H9 (cell line): ENCODE measurements at regions not wholly inside any gene's neighbourhood (a gene's known extent, or its start where the extent isn't known, plus 50 kb on each side); places are given as distances from the start of the nearest gene placed in this dataset.

Experiments
- DNase-seq: peaks from one replicate; pipeline ENCODE4 v3.0.0-alpha.2; 2017
- H2AFZ ChIP-seq: one replicate; pipeline ENCODE4 v1.6.1; 2013; ENCODE audit warnings: mild to moderate bottlenecking, low read length, control low read depth, moderate library complexity
- H2AK5ac ChIP-seq: 2 replicates; pipeline ENCODE4 v1.6.1; 2013; ENCODE audit warnings: low read length, control low read depth, mixed read lengths; ENCODE audit not compliant: insufficient read length
- H2BK120ac ChIP-seq: one replicate; pipeline ENCODE4 v1.6.1; 2013; ENCODE audit warnings: low read depth, mild to moderate bottlenecking, low read length, control low read depth, inconsistent platforms; ENCODE audit not compliant: poor library complexity, severe bottlenecking
- H2BK12ac ChIP-seq: 2 replicates; pipeline ENCODE4 v1.6.1; 2013; ENCODE audit warnings: low read length, control low read depth, mixed read lengths, low read depth; ENCODE audit not compliant: insufficient read length
- H2BK15ac ChIP-seq: 2 replicates; pipeline ENCODE4 v1.6.1; 2013; ENCODE audit warnings: low read depth, low read length, control low read depth
- H2BK20ac ChIP-seq: one replicate; pipeline ENCODE4 v1.6.1; 2013; ENCODE audit warnings: low read depth, mild to moderate bottlenecking, low read length, control low read depth, inconsistent platforms; ENCODE audit not compliant: poor library complexity, severe bottlenecking
- H2BK5ac ChIP-seq: 2 replicates; pipeline ENCODE4 v1.6.1; 2013; ENCODE audit warnings: low read length, control low read depth, mixed read lengths; ENCODE audit not compliant: insufficient read length
- H3K14ac ChIP-seq: 2 replicates; pipeline ENCODE4 v1.6.1; 2013; ENCODE audit warnings: low read length, control low read depth; ENCODE audit not compliant: insufficient read depth
- H3K18ac ChIP-seq: 2 replicates; pipeline ENCODE4 v1.6.1; 2013; ENCODE audit warnings: low read depth, mild to moderate bottlenecking, mixed read lengths, low read length, control low read depth; ENCODE audit not compliant: insufficient read length
- H3K23ac ChIP-seq: 2 replicates; pipeline ENCODE4 v1.6.1; 2013; ENCODE audit warnings: low read length, control low read depth, mixed read lengths, low read depth; ENCODE audit not compliant: insufficient read length
- H3K23me2 ChIP-seq: 2 replicates; pipeline ENCODE4 v1.6.1; 2013; ENCODE audit warnings: low read depth, mild to moderate bottlenecking, mixed read lengths, low read length, control low read depth; ENCODE audit not compliant: insufficient read length, poor library complexity, severe bottlenecking
- H3K27ac ChIP-seq: 2 replicates; pipeline ENCODE4 v1.5.1; 2013; ENCODE audit warnings: low read length, control low read depth, mixed read lengths, low read depth; ENCODE audit not compliant: insufficient read length
- H3K27me3 ChIP-seq: 2 replicates; pipeline ENCODE4 v1.6.1; 2013; ENCODE audit warnings: low read length, control low read depth, inconsistent platforms; ENCODE audit not compliant: insufficient read depth
- H3K4ac ChIP-seq: 2 replicates; pipeline ENCODE4 v1.6.1; 2013; ENCODE audit warnings: low read depth, mild to moderate bottlenecking, control low read depth, inconsistent platforms, low read length, moderate library complexity
- H3K4me1 ChIP-seq: 2 replicates; pipeline ENCODE4 v1.6.1; 2013; ENCODE audit warnings: low read length, control low read depth, inconsistent platforms; ENCODE audit not compliant: insufficient read depth
- H3K4me2 ChIP-seq: 2 replicates; pipeline ENCODE4 v1.6.1; 2013; ENCODE audit warnings: low read length, control low read depth, mixed read lengths; ENCODE audit not compliant: insufficient read length, insufficient read depth
- H3K56ac ChIP-seq: 2 replicates; pipeline ENCODE4 v1.6.1; 2013; ENCODE audit warnings: low read depth, mild to moderate bottlenecking, mixed read lengths, low read length, control low read depth; ENCODE audit not compliant: insufficient read length
- H3K79me1 ChIP-seq: 2 replicates; pipeline ENCODE4 v1.6.1; 2013; ENCODE audit warnings: low read depth, mild to moderate bottlenecking, moderate library complexity, low read length, control low read depth, inconsistent platforms; ENCODE audit not compliant: insufficient read depth, poor library complexity, severe bottlenecking
- H3K79me2 ChIP-seq: 2 replicates; pipeline ENCODE4 v1.6.1; 2013; ENCODE audit warnings: low read length, control low read depth, inconsistent platforms; ENCODE audit not compliant: insufficient read depth
- H3K9ac ChIP-seq: 2 replicates; pipeline ENCODE4 v1.6.1; 2013; ENCODE audit warnings: low read length, control low read depth, mixed read lengths; ENCODE audit not compliant: insufficient read length; ENCODE audit errors: extremely low read depth
- H3K9me3 ChIP-seq: one replicate; pipeline ENCODE4 v1.6.1; 2013; ENCODE audit warnings: low read depth, low read length, inconsistent platforms; ENCODE audit not compliant: control insufficient read depth
- H3T11ph ChIP-seq: one replicate; pipeline ENCODE4 v1.6.1; 2013; ENCODE audit warnings: mild to moderate bottlenecking, low read length, control low read depth, inconsistent platforms
- H4K20me1 ChIP-seq: one replicate; pipeline ENCODE4 v1.6.1; 2013; ENCODE audit not compliant: control insufficient read depth, insufficient read length, insufficient read depth
- H4K5ac ChIP-seq: 2 replicates; pipeline ENCODE4 v1.6.1; 2013; ENCODE audit warnings: low read depth, mild to moderate bottlenecking, mixed read lengths, low read length, control low read depth; ENCODE audit not compliant: insufficient read length
- H4K8ac ChIP-seq: replicated peaks from 2 replicates; pipeline ENCODE4 v1.6.1; 2013; ENCODE audit warnings: low read length, control low read depth, mixed read lengths, low read depth; ENCODE audit not compliant: insufficient read length
- H4K91ac ChIP-seq: 2 replicates; pipeline ENCODE4 v1.6.1; 2013; ENCODE audit warnings: low read depth, mild to moderate bottlenecking, moderate library complexity, mixed read lengths, low read length, control low read depth; ENCODE audit not compliant: insufficient read length
- H3K27ac Mint-ChIP-seq, 3 experiments: 2 replicates in 2 of 3; 3 replicates in 1 of 3; pipeline ENCODE4 v1.8.0; 2020 to 2021; ENCODE audit warnings: mixed read lengths in 3 of 3, mild to moderate bottlenecking in 1 of 3, moderate library complexity in 1 of 3
- H3K27me3 Mint-ChIP-seq: 2 replicates; pipeline ENCODE4 v1.8.0; 2021; ENCODE audit warnings: low read depth, mild to moderate bottlenecking, moderate library complexity, mixed read lengths
- H3K36me3 Mint-ChIP-seq, 3 experiments: 2 replicates in 2 of 3; 3 replicates in 1 of 3; pipeline ENCODE4 v1.8.0; 2020 to 2021; ENCODE audit warnings: low read depth in 3 of 3, mixed read lengths in 3 of 3; ENCODE audit not compliant: insufficient read depth in 1 of 3
- H3K4me1 Mint-ChIP-seq, 2 experiments: 2 replicates each; pipeline ENCODE4 v1.8.0; 2020; ENCODE audit warnings: mixed read lengths in 2 of 2
- H3K4me3 Mint-ChIP-seq, 2 experiments: 2 replicates in 1 of 2; 3 replicates in 1 of 2; pipeline ENCODE4 v1.8.0; 2020 to 2021; ENCODE audit warnings: mild to moderate bottlenecking in 2 of 2, mixed read lengths in 2 of 2, moderate library complexity in 1 of 2
- H3K9me3 Mint-ChIP-seq, 2 experiments: 2 replicates in 1 of 2; 3 replicates in 1 of 2; pipeline ENCODE4 v1.8.0; 2020; ENCODE audit warnings: mild to moderate bottlenecking in 2 of 2, mixed read lengths in 2 of 2, moderate library complexity in 1 of 2
- CTCF ChIP-seq: fragments of 200-600 bp; sonication (generic); conservative IDR thresholded peaks from 3 replicates; pipeline ENCODE4 v1.8.0; 2021; ENCODE audit warnings: antibody characterized with exemption, mild to moderate bottlenecking
- WGBS: extraction: QIAGEN DNeasy Blood & Tissue Kit; methylation state at CpG from one replicate; pipeline ENCODE4 v1.1.7; 2013; ENCODE audit warnings: missing lambda C conversion rate, low lambda C conversion rate, mixed read lengths; ENCODE audit not compliant: insufficient read length; ENCODE audit errors: extremely low coverage; 5-methylcytosine and 5-hydroxymethylcytosine counted together

- no peaks in the 10 kb centered on the region for H4K20me1 ChIP-seq
- H4K5ac ChIP-seq = no peak overlapping the region
- no peak overlapping the region for H4K91ac ChIP-seq
- no peak overlapping the region for H3K4ac ChIP-seq
- no peak overlapping the region for H2BK12ac ChIP-seq
- H3K23ac ChIP-seq = no peak overlapping the region
- H3K23me2 ChIP-seq = no peaks in the 10 kb centered on the region
- H3K14ac ChIP-seq = no peak overlapping the region
- H3K79me1 ChIP-seq = no peaks in the 10 kb centered on the region
- Mint-ChIP-seq H3K27ac (no peak overlapping the region), H3K4me1 (no peaks in the 10 kb centered on the region), H3K4me3 (no peak overlapping the region), H3K9me3 (no peaks in the 10 kb centered on the region), H3K27me3 (no peaks in the 10 kb centered on the region), H3K36me3 (no peaks in the 10 kb centered on the region)
- H3K27ac ChIP-seq = no peak overlapping the region
- H3K27me3 ChIP-seq = no peaks in the 10 kb centered on the region
- no peak overlapping the region for H3T11ph ChIP-seq
- H2BK5ac ChIP-seq = no peak overlapping the region
- no peak overlapping the region for H3K18ac ChIP-seq
- H3K4me2 ChIP-seq = no peak overlapping the region
- no peaks in the 10 kb centered on the region for H3K79me2 ChIP-seq
- H3K56ac ChIP-seq = no peak overlapping the region
- H4K8ac ChIP-seq = no peak overlapping the region
- H3K9ac ChIP-seq = no peak overlapping the region
- H2BK20ac ChIP-seq = no peak overlapping the region
- H3K4me1 ChIP-seq = no peaks in the 10 kb centered on the region
- no peak for DNase-seq
- no peak overlapping the region for H2AK5ac ChIP-seq
- TF ChIP-seq CTCF = no peak
- no peak overlapping the region for H2AFZ ChIP-seq
- H2BK120ac ChIP-seq = no peak overlapping the region
- H2BK15ac ChIP-seq = no peak overlapping the region
- H3K9me3 ChIP-seq = no peaks in the 10 kb centered on the region
- WGBS = no CpG with 5 or more reads among the region's 1 CpG
Measured at GRCh38 chr9:12394105-12394504, 299.1 kb upstream of the TYRP1 start.
